ENCODE measurements at regions not wholly inside any gene's neighbourhood (a gene's known extent, or its start where the extent isn't known, plus 50 kb on each side); places are given as distances from the start of the nearest gene placed in this dataset.

DNA sequence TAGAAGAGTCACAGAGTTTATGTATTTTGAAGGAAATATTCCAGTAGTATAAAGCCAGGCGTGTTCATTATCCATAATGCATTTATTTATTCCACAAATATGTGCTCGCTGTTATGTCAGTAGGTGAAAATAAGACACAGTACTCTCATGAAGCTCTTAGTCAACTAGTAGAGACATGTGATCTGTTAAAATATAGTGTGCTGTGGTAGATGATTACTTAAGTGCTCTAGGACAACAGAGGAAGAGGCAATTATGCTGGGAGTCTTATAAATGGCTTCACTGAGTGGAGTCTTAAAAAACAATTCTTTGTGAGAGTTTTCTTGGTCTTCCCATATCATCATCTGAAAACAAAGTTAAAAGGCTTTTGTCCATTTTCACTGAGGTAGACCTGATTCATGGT is 457.3 kb downstream of the XIRP2 start:
- Histone ChIP-seq H3K4me1 (no peaks in the 10 kb centered on the region), H3K27me3 (no peaks in the 10 kb centered on the region), H3K9me3 (no peaks in the 10 kb centered on the region), H3K4me3 (no peak overlapping the region), H3K36me3 (no peaks in the 10 kb centered on the region), H3K27ac (no peak overlapping the region)
- no peak for TF ChIP-seq EP300 (IDR thresholded peaks at IDR 0.05)
- WGBS, 2 donors (ENCODE audit: low coverage in 1 of 2) = 85 to 89% methylated on average over 2 of the region's 2 CpGs
- no peak for ATAC-seq

DNA sequence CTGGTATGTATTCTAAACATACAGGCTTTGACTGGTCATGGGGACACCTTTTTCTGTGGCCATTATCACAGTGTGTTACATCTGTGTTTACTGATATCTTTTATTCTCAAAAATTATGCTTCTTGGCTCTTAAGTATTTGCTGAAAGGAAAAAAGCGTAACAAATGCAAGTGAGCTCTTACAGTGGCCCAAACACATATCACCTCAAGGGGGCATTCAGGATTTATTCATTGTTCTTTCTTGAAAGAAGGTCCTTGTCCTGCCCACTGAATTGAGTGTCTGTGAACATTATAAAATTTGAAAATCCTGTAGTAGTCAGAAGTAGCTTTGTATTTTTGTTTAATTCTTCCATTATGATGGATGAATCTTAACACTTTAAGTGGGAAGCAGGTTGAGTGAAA is 454.5 kb downstream of the XIRP2 start:
- Histone ChIP-seq H3K4me3 (no peak overlapping the region), H3K4me1 (no peaks in the 10 kb centered on the region), H3K27ac (no peak overlapping the region), H3K27me3 (no peaks in the 10 kb centered on the region), H3K9me3 (no peaks in the 10 kb centered on the region), H3K36me3 (no peaks in the 10 kb centered on the region)
- TF ChIP-seq POLR2AphosphoS5 (IDR thresholded peaks at IDR 0.05) = no peak
- no peak for TF ChIP-seq POLR2A (IDR thresholded peaks at IDR 0.05)
- TF ChIP-seq, protein P1, sequence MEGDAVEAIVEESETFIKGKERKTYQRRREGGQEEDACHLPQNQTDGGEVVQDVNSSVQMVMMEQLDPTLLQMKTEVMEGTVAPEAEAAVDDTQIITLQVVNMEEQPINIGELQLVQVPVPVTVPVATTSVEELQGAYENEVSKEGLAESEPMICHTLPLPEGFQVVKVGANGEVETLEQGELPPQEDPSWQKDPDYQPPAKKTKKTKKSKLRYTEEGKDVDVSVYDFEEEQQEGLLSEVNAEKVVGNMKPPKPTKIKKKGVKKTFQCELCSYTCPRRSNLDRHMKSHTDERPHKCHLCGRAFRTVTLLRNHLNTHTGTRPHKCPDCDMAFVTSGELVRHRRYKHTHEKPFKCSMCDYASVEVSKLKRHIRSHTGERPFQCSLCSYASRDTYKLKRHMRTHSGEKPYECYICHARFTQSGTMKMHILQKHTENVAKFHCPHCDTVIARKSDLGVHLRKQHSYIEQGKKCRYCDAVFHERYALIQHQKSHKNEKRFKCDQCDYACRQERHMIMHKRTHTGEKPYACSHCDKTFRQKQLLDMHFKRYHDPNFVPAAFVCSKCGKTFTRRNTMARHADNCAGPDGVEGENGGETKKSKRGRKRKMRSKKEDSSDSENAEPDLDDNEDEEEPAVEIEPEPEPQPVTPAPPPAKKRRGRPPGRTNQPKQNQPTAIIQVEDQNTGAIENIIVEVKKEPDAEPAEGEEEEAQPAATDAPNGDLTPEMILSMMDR (IDR thresholded peaks at IDR 0.05) = no peak
- no peak for TF ChIP-seq EP300 (IDR thresholded peaks at IDR 0.05)
- no peak for ATAC-seq
- WGBS, 2 donors (ENCODE audit: low coverage in 1 of 2) = 87 to 88% methylated on average over 1 of the region's 1 CpG

DNA sequence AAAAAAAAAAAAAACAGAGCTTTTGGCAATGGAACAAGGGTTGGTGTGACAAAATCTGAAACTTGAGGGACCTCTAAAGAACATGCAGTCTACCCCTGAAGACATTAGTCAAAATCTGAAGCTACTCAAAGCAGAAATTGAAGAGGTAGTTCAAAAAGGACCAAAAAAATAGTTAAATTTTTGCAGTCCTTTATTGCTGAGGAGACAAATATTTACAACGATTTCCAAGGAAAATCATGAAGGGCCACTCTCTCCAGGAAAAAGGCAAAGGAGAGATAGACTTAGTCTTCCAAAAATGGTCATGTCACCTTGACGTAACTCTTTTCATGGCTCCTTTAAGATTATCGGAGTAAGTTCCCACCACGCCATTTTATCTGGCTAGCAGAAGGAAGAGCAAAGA is 452.0 kb downstream of the XIRP2 start:
- 85 to 87% methylated on average over 2 to 4 of the region's 4 CpGs for WGBS, 2 donors (ENCODE audit: low coverage in 1 of 2)
- ATAC-seq = no peak

DNA sequence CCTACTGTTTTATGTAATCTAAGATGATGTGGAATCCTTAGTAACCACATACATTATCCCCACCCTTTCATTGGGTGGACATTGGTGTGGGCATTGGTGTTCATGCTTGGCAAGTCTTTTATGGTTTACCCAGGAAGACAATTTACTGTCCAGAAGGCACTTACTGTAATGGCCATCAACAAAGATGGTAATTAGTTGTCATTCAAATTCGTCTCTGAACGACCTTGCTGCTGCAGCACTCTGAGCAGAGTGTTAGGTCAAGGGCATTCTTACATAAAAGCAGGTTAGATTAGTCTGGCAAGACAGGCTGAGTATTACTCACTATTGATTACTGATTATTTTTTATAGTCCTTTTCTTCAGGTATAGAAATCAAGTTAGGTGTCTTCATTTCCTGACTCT is 447.9 kb downstream of the XIRP2 start:
- TF ChIP-seq POLR2A (IDR thresholded peaks at IDR 0.05) (no peak), POLR2AphosphoS5 (IDR thresholded peaks at IDR 0.05) (no peak), EP300 (IDR thresholded peaks at IDR 0.05) (no peak)
- TF ChIP-seq, protein P1 (IDR thresholded peaks at IDR 0.05) = no peak
- Histone ChIP-seq H3K9me3 (no peaks in the 10 kb centered on the region), H3K27ac (no peak overlapping the region), H3K27me3 (no peaks in the 10 kb centered on the region), H3K4me1 (no peaks in the 10 kb centered on the region), H3K4me3 (no peak overlapping the region), H3K36me3 (no peaks in the 10 kb centered on the region)
- ATAC-seq = no peak
- WGBS, 2 donors (ENCODE audit: low coverage in 1 of 2) = 80 to 93% methylated on average over 1 to 2 of the region's 2 CpGs

More for the DNA sequence above, 452.0 kb downstream of the XIRP2 start:
- Histone ChIP-seq H3K4me1 (no peaks in the 10 kb centered on the region), H3K4me3 (no peak overlapping the region), H3K36me3 (no peaks in the 10 kb centered on the region), H3K27ac (no peak overlapping the region), H3K9me3 (no peaks in the 10 kb centered on the region), H3K27me3 (no peaks in the 10 kb centered on the region)
- no peak for TF ChIP-seq EP300 (IDR thresholded peaks at IDR 0.05)

DNA sequence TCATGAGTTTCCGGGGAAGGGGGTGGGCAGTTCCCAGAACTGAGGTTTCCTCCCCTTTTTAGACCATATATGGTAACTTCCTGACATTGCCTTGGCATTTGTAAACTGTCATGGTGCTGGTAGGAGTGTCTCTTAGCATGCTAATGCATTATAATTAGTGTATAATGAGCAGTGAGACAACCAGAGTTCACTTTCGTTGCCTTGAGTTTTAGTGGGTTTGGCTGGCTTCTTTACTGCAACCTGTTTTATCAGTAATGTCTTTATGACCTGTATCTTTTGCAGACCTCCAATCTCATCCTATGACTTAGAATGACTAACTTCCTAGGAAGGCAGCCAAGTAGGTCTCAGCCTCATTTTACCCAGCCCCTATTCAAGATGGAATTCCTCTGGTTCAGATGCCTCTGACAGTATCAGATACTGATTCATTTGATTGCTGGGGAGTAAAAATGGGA is 447.3 kb downstream of the XIRP2 start:
- Histone ChIP-seq H3K9me3 (no peaks in the 10 kb centered on the region), H3K27ac (no peak overlapping the region), H3K4me1 (no peaks in the 10 kb centered on the region), H3K4me3 (no peak overlapping the region), H3K36me3 (no peaks in the 10 kb centered on the region), H3K27me3 (no peaks in the 10 kb centered on the region)
- 57 to 62% methylated on average over 1 to 2 of the region's 2 CpGs for WGBS, 2 donors (ENCODE audit: low coverage in 1 of 2)
- TF ChIP-seq, protein P1 (IDR thresholded peaks at IDR 0.05) = no peak
- TF ChIP-seq POLR2A (IDR thresholded peaks at IDR 0.05) (no peak), EP300 (IDR thresholded peaks at IDR 0.05) (no peak), POLR2AphosphoS5 (IDR thresholded peaks at IDR 0.05) (no peak)
- no peak for ATAC-seq

DNA sequence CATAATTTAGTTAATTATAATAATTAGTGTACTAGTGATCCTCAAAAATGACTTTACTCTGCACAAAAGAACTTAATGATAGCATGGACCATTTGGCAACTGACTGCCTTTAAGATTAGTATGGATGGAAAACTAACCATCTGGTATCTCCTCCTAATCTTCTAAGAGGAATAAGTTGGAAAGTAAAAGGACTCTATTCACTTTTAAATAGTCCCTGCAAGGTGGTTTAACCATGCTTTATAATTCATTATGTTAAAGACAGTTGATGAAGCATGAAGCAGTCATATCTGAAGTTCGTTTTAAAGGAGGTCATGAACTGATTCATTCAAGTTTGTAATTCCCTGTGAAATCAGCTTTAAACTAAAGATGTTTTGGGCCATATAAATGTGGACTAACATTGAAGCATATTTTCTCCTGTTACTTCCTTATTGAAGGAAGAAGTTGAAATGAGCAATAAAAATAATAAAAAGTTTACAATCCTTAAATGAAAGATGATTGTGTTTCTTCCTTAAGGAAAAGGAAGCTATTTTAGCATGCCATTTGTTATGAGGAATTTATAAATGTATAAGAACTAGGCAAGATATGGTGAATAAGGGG is 446.0 kb downstream of the XIRP2 start:
- Histone ChIP-seq H3K4me3 (no peak overlapping the region), H3K27ac (no peak overlapping the region), H3K27me3 (no peaks in the 10 kb centered on the region), H3K36me3 (no peaks in the 10 kb centered on the region), H3K9me3 (no peaks in the 10 kb centered on the region), H3K4me1 (no peaks in the 10 kb centered on the region)
- WGBS, 2 donors (ENCODE audit: low coverage in 1 of 2) = 7 to 22% methylated on average over 1 of the region's 1 CpG
- no peak for ATAC-seq
- TF ChIP-seq POLR2AphosphoS5 (IDR thresholded peaks at IDR 0.05) (no peak), EP300 (IDR thresholded peaks at IDR 0.05) (no peak), POLR2A (IDR thresholded peaks at IDR 0.05) (no peak)
- TF ChIP-seq, protein P1 (IDR thresholded peaks at IDR 0.05) = no peak
